SK-N-SH (cell line): ENCODE measurements at regions not wholly inside any gene's neighbourhood (a gene's known extent, or its start where the extent isn't known, plus 50 kb on each side); places are given as distances from the start of the nearest gene placed in this dataset.

ENCODE experiments used
- CTCF ChIA-PET: fragments of 300-600, 350-600 bp; formaldehyde crosslinking; extraction: SDS; loops from one replicate; lab custom pipeline; 2021; lab: Yijun Ruan, JAX
- POLR2A ChIA-PET: fragments of 350-600 bp; sonication (Branson Sonifier 250); formaldehyde crosslinking; extraction: SDS; loops from one replicate; lab custom pipeline; 2020; ENCODE audit warnings: antibody characterized with exemption, inconsistent platforms; lab: Yijun Ruan, JAX
- DNase-seq: peaks from one replicate; pipeline ENCODE4 v3.0.0; 2012
- H2AFZ ChIP-seq: fragments of 200-600 bp; sonication (generic); 2 replicates; pipeline ENCODE4 v1.8.1; 2016; ENCODE audit warnings: antibody characterized with exemption, mild to moderate bottlenecking, low read depth
- H3F3A ChIP-seq: fragments of 200-600 bp; sonication (generic); replicated peaks from 2 replicates; pipeline ENCODE3; 2016; ENCODE audit warnings: antibody characterized with exemption, mild to moderate bottlenecking; ENCODE audit not compliant: insufficient read depth
- H3K27ac ChIP-seq, 2 experiments: fragments of 200-500 bp in 1 of 2; fragments of 200-600 bp in 1 of 2; sonication (Bioruptor generic) in 1 of 2; sonication (generic), shearing (Covaris generic) in 1 of 2; 2 replicates each; pipeline versions ENCODE4 v1.5.1 to v1.6.1; 2014 to 2016; ENCODE audit warnings: low read depth in 2 of 2, inconsistent platforms in 1 of 2, low read length in 1 of 2, mild to moderate bottlenecking in 1 of 2, mixed read lengths in 1 of 2
- H3K27me3 ChIP-seq: fragments of 200-600 bp; sonication (generic), shearing (Covaris generic); 2 replicates; pipeline ENCODE4 v1.6.1; 2016; ENCODE audit warnings: mixed run types; ENCODE audit not compliant: insufficient read depth
- H3K36me3 ChIP-seq, 2 experiments: fragments of 200-500 bp in 1 of 2; fragments of 200-600 bp in 1 of 2; sonication (Bioruptor generic) in 1 of 2; sonication (generic) in 1 of 2; replicated peaks in 1 of 2; 2 replicates each; pipeline versions ENCODE3 to v1.5.1; 2014 to 2016; ENCODE audit warnings: low read length in 1 of 2, mild to moderate bottlenecking in 1 of 2; ENCODE audit not compliant: insufficient read depth in 2 of 2, control insufficient read depth in 1 of 2
- H3K4me1 ChIP-seq, 2 experiments: fragments of 200-500 bp in 1 of 2; fragments of 200-600 bp in 1 of 2; sonication (Bioruptor generic) in 1 of 2; sonication (generic), shearing (Covaris generic) in 1 of 2; 2 replicates each; pipeline versions ENCODE4 v1.5.1 to v1.6.1; 2014 to 2016; ENCODE audit warnings: low read depth in 1 of 2, low read length in 1 of 2, mixed run types in 1 of 2; ENCODE audit not compliant: insufficient read depth in 2 of 2, control insufficient read depth in 1 of 2
- H3K4me2 ChIP-seq: fragments of 200-600 bp; sonication (generic), shearing (Covaris generic); 2 replicates; pipeline ENCODE4 v1.6.1; 2017; ENCODE audit warnings: mixed run types
- H3K4me3 ChIP-seq, 2 experiments: fragments of 200-500 bp in 1 of 2; fragments of 200-600 bp in 1 of 2; sonication (Bioruptor generic) in 1 of 2; sonication (generic), shearing (Covaris generic) in 1 of 2; 2 replicates each; pipeline versions ENCODE4 v1.5.1 to v1.8.1; 2014 to 2016; ENCODE audit warnings: low read depth in 2 of 2, inconsistent platforms in 1 of 2, low read length in 1 of 2, mild to moderate bottlenecking in 1 of 2, mixed read lengths in 1 of 2, moderate library complexity in 1 of 2
- H3K79me2 ChIP-seq: fragments of 200-600 bp; sonication (generic); 2 replicates; pipeline ENCODE4 v1.8.1; 2017; ENCODE audit warnings: mild to moderate bottlenecking; ENCODE audit not compliant: insufficient read depth
- H3K9ac ChIP-seq: fragments of 200-600 bp; sonication (generic); 2 replicates; pipeline ENCODE4 v1.6.1; 2017; ENCODE audit warnings: mixed run types
- H3K9me2 ChIP-seq: fragments of 200-600 bp; sonication (generic); 2 replicates; pipeline ENCODE4 v1.6.1; 2017; ENCODE audit warnings: mixed run types
- H3K9me3 ChIP-seq: fragments of 200-600 bp; sonication (generic); 2 replicates; pipeline ENCODE4 v1.6.1; 2017; ENCODE audit warnings: mixed run types, mild to moderate bottlenecking, moderate library complexity
- H4K20me1 ChIP-seq: fragments of 200-600 bp; sonication (generic); 2 replicates; pipeline ENCODE4 v1.6.1; 2017; ENCODE audit warnings: mild to moderate bottlenecking, mixed run types; ENCODE audit not compliant: insufficient read depth
- CHD2 ChIP-seq: fragments of 150-350 bp; IDR thresholded peaks from 2 replicates; pipeline ENCODE4 v1.6.1; 2018; ENCODE audit warnings: low read length; ENCODE audit not compliant: partially characterized antibody
- EZH2phosphoT487 ChIP-seq: fragments of 200-600 bp; sonication (generic); IDR thresholded peaks from 2 replicates; pipeline ENCODE4 v1.6.1; 2017; ENCODE audit warnings: low read depth, mixed run types, mild to moderate bottlenecking, antibody characterized with exemption, moderate library complexity, borderline replicate concordance
- FOSL2 ChIP-seq: IDR thresholded peaks from 2 replicates; pipeline ENCODE4 v1.4.0; 2012; ENCODE audit warnings: low read depth, mild to moderate bottlenecking, moderate library complexity, borderline replicate concordance
- FOXJ3 ChIP-seq: sonication (generic); formaldehyde crosslinking; IDR thresholded peaks from 2 replicates; pipeline ENCODE4 v1.5.1; 2020; ENCODE audit warnings: mild to moderate bottlenecking, missing genetic modification reagents
- FOXM1 ChIP-seq: IDR thresholded peaks from 2 replicates; pipeline ENCODE4 v1.4.0; 2012; ENCODE audit warnings: low read depth, mild to moderate bottlenecking
- MEF2A ChIP-seq: IDR thresholded peaks from 2 replicates; pipeline ENCODE4 v1.4.0; 2012; ENCODE audit warnings: low read depth, borderline replicate concordance
- MXI1 ChIP-seq: IDR thresholded peaks from 2 replicates; pipeline ENCODE4 v1.6.1; 2012; ENCODE audit warnings: mild to moderate bottlenecking, low read depth, low read length, improper control_type of control experiment
- NFIC ChIP-seq: IDR thresholded peaks from 2 replicates; pipeline ENCODE4 v1.4.0; 2012; ENCODE audit warnings: borderline replicate concordance
- NRF1 ChIP-seq: IDR thresholded peaks from 2 replicates; pipeline ENCODE4 v1.6.1; 2012; ENCODE audit warnings: low read depth, mild to moderate bottlenecking, low read length
- RXRA ChIP-seq: IDR thresholded peaks from 2 replicates; pipeline ENCODE4 v1.4.0; 2012; ENCODE audit warnings: low read depth, mild to moderate bottlenecking, borderline replicate concordance
- TAF1 ChIP-seq: IDR thresholded peaks from 2 replicates; pipeline ENCODE4 v1.6.1; 2012; ENCODE audit warnings: low read depth, mild to moderate bottlenecking, low read length, moderate library complexity, borderline replicate concordance
- YY1 ChIP-seq: IDR thresholded peaks from 2 replicates; pipeline ENCODE4 v1.4.0; 2012; ENCODE audit warnings: low read depth, mild to moderate bottlenecking
- WGBS: methylation state at CpG from one replicate; pipeline ENCODE4 v1.1.6; 2017; ENCODE audit warnings: low lambda C conversion rate; 5-methylcytosine and 5-hydroxymethylcytosine counted together
- TF ChIP-seq, protein P1 (sequence below): IDR thresholded peaks from 2 replicates; pipeline ENCODE4 v1.4.0; 2012; ENCODE audit warnings: low read depth, borderline replicate concordance
- TF ChIP-seq, protein P2 (sequence below): fragments of 150-350 bp; IDR thresholded peaks from 2 replicates; pipeline ENCODE4 v1.6.1; 2016; ENCODE audit warnings: mild to moderate bottlenecking, low read depth, low read length
- TF ChIP-seq, protein P3 (sequence below): fragments of 200-600 bp; sonication (generic); IDR thresholded peaks from 2 replicates; pipeline ENCODE4 v1.6.1; 2017; ENCODE audit warnings: antibody characterized with exemption, mild to moderate bottlenecking, moderate library complexity

DNA sequence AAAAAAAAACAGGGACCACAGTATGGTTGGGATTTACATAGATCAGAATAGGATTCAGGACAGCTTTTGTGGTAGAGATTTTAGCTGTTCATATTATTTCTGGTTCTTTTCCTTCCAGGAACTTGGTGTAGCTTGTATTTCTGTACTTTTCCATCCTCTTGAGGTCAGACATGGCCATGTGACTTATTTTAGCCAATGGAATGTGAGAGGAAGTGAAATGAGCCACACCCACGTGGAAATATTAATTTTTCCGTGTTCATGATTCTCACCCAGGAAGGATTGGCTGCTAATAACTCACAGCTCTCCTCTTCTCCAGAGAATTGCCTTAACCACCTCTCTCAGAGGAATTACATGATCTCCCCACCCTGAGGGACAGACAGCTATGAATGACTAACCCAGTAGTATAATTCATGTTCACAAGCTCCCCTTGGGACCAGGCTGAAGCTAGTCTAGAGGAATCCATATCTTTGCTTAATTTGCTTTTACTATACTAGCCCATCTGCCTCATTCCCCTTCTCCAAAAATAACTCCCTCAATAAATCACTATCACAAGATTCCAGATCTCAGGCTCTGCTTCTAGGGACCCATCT is 340.4 kb downstream of the NUAK1 start:
- Histone ChIP-seq H3K27me3 (no peaks in the 10 kb centered on the region), H3K4me1 (no peaks in the 10 kb centered on the region), H3K27ac (no peak overlapping the region), H3K4me2 (no peak overlapping the region), H3K9me3 (no peaks in the 10 kb centered on the region), H3K4me3 (no peak overlapping the region), H2AFZ (no peak overlapping the region), H3K9ac (no peak overlapping the region), H3K9me2 (no peaks in the 10 kb centered on the region), H3K79me2 (no peaks in the 10 kb centered on the region), H4K20me1 (no peaks in the 10 kb centered on the region), H3F3A (no peaks in the 10 kb centered on the region), H3K36me3 (no peaks in the 10 kb centered on the region)
- POLR2A ChIA-PET = no interaction called here
- TF ChIP-seq, protein P1, sequence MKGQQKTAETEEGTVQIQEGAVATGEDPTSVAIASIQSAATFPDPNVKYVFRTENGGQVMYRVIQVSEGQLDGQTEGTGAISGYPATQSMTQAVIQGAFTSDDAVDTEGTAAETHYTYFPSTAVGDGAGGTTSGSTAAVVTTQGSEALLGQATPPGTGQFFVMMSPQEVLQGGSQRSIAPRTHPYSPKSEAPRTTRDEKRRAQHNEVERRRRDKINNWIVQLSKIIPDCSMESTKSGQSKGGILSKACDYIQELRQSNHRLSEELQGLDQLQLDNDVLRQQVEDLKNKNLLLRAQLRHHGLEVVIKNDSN = no peak
- TF ChIP-seq CHD2 (no peak), RXRA (no peak), FOXJ3 (no peak), MEF2A (no peak), EZH2phosphoT487 (no peak)
- TF ChIP-seq, protein P2, sequence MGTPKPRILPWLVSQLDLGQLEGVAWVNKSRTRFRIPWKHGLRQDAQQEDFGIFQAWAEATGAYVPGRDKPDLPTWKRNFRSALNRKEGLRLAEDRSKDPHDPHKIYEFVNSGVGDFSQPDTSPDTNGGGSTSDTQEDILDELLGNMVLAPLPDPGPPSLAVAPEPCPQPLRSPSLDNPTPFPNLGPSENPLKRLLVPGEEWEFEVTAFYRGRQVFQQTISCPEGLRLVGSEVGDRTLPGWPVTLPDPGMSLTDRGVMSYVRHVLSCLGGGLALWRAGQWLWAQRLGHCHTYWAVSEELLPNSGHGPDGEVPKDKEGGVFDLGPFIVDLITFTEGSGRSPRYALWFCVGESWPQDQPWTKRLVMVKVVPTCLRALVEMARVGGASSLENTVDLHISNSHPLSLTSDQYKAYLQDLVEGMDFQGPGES = no peak
- WGBS = 35% methylated on average over 2 of the region's 2 CpGs
- no peak for DNase-seq
- CTCF ChIA-PET = no interaction called here

DNA sequence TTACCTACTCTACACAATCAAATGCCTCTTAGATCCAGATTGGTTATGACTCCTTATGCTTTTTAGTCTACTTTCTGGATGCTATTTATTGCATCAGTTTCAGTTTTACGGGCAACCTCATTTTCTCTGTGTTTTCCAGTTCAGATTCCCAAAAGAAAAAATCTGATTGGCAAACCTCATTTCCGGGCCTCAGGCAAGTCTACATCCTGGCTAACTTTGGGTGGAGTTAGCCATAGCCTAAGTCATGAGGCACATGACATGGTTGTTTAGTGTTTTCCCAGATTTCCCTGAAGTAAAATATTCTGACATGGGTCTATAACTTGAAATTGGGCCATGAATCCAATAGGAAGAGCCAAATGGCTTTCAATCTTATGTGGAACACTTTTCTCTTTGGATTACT is 339.7 kb downstream of the NUAK1 start:
- no peaks in the 10 kb centered on the region for H3K79me2 ChIP-seq
- H3K4me3 ChIP-seq = no peak overlapping the region
- ChIA-PET POLR2A (no interaction called here), CTCF (no interaction called here)
- 81% methylated on average over 2 of the region's 2 CpGs for WGBS
- no peaks in the 10 kb centered on the region for H3K4me1 ChIP-seq
- TF ChIP-seq YY1 = no peak
- no peak overlapping the region for H3K4me2 ChIP-seq
- H4K20me1 ChIP-seq = no peaks in the 10 kb centered on the region
- DNase-seq = no peak
- no peak overlapping the region for H2AFZ ChIP-seq
- no peaks in the 10 kb centered on the region for H3F3A ChIP-seq
- H3K9ac ChIP-seq = no peak overlapping the region
- H3K27ac ChIP-seq = no peak overlapping the region
- H3K9me2 ChIP-seq = no peaks in the 10 kb centered on the region
- H3K36me3 ChIP-seq = no peaks in the 10 kb centered on the region
- no peaks in the 10 kb centered on the region for H3K27me3 ChIP-seq
- H3K9me3 ChIP-seq = no peaks in the 10 kb centered on the region

DNA sequence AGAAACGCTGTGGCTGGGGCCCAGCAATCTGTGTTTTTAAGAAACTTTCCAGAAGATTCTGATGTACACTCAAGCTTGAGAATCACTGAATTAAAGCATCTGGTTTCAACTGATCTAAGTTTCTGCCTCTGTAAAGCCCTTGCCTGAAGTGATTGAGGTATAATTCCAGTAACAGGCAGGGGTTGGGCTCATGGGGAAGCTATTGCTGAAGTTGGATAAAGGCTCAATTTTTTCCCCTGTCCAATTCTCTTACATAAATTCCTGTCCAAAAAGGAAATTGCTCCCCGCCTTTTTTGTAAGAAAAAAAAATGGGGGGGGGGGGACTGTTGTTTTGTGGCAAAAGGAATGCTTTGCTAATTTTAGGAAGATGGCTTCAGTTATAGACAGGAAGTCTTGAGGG is 337.4 kb downstream of the NUAK1 start:
- no peaks in the 10 kb centered on the region for H4K20me1 ChIP-seq
- 33% methylated on average over 2 of the region's 2 CpGs for WGBS
- H3K27ac ChIP-seq = no peak overlapping the region
- ChIA-PET CTCF (no interaction called here), POLR2A (no interaction called here)
- H3K4me2 ChIP-seq = no peak overlapping the region
- no peaks in the 10 kb centered on the region for H3K9me3 ChIP-seq
- no peak for DNase-seq
- no peak overlapping the region for H3K9ac ChIP-seq
- no peak overlapping the region for H3K4me3 ChIP-seq
- no peaks in the 10 kb centered on the region for H3K9me2 ChIP-seq
- no peak overlapping the region for H2AFZ ChIP-seq
- no peaks in the 10 kb centered on the region for H3K27me3 ChIP-seq
- no peaks in the 10 kb centered on the region for H3F3A ChIP-seq
- H3K4me1 ChIP-seq = no peaks in the 10 kb centered on the region
- H3K79me2 ChIP-seq = no peaks in the 10 kb centered on the region
- no peaks in the 10 kb centered on the region for H3K36me3 ChIP-seq
- TF ChIP-seq TAF1 = no peak
- TF ChIP-seq NFIC = no peak
- no peak for TF ChIP-seq FOSL2
- no peak for TF ChIP-seq FOXM1
- TF ChIP-seq MEF2A = no peak
- no peak for TF ChIP-seq MXI1
- TF ChIP-seq, protein P3, sequence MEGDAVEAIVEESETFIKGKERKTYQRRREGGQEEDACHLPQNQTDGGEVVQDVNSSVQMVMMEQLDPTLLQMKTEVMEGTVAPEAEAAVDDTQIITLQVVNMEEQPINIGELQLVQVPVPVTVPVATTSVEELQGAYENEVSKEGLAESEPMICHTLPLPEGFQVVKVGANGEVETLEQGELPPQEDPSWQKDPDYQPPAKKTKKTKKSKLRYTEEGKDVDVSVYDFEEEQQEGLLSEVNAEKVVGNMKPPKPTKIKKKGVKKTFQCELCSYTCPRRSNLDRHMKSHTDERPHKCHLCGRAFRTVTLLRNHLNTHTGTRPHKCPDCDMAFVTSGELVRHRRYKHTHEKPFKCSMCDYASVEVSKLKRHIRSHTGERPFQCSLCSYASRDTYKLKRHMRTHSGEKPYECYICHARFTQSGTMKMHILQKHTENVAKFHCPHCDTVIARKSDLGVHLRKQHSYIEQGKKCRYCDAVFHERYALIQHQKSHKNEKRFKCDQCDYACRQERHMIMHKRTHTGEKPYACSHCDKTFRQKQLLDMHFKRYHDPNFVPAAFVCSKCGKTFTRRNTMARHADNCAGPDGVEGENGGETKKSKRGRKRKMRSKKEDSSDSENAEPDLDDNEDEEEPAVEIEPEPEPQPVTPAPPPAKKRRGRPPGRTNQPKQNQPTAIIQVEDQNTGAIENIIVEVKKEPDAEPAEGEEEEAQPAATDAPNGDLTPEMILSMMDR = no peak
- no peak for TF ChIP-seq NRF1
